ENCODE measurements at regions not wholly inside any gene's neighbourhood (a gene's known extent, or its start where the extent isn't known, plus 50 kb on each side); places are given as distances from the start of the nearest gene placed in this dataset.

- TF ChIP-seq TCF12 (IDR thresholded peaks at IDR 0.05; ENCODE audit: low read depth) (no peak), RAD21 (IDR thresholded peaks at IDR 0.05; ENCODE audit: low read depth) (no peak), CREB1 (IDR thresholded peaks at IDR 0.05; ENCODE audit: low read depth) (no peak)
These were observed 611.9 kb upstream of the ADAMTS5 start for GRCh38 chr21:27578741-27579265.

- TF ChIP-seq, protein P1, sequence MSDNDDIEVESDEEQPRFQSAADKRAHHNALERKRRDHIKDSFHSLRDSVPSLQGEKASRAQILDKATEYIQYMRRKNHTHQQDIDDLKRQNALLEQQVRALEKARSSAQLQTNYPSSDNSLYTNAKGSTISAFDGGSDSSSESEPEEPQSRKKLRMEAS (IDR thresholded peaks at IDR 0.05), result no peak
- TF ChIP-seq ZBTB7A (IDR thresholded peaks at IDR 0.05; ENCODE audit: low read depth) (no peak), REST (IDR thresholded peaks at IDR 0.05; ENCODE audit: low read depth) (no peak), CREB1 (IDR thresholded peaks at IDR 0.05; ENCODE audit: low read depth) (no peak)
These were observed 605.8 kb upstream of the ADAMTS5 start for GRCh38 chr21:27572696-27573095.

DNA sequence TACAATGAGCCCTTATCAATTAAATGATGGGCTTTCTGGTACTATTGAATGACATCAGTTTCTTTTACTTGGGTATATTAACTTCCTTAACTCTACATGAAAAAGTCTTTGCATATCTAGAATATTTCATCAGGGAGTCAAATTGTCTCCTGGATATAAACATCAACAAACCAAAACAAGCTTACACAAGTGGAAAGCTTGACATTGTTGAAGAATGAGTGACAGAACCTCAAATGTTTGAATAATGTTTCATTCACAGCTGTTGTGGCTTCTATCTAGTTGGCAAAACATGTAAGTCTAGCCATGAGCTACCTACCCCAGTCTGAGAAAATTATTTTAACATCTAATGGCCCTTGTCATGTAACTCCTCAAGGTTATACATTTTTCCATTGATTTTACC lies 604.8 kb upstream of the ADAMTS5 start:
- TF ChIP-seq CEBPB (IDR thresholded peaks at IDR 0.05) (no peak), YY1 (IDR thresholded peaks at IDR 0.05; ENCODE audit: low read depth) (no peak), RAD21 (IDR thresholded peaks at IDR 0.05; ENCODE audit: low read depth) (no peak), CREB1 (IDR thresholded peaks at IDR 0.05; ENCODE audit: low read depth) (no peak), EGR1 (IDR thresholded peaks at IDR 0.05) (no peak), NFIC (IDR thresholded peaks at IDR 0.05) (no peak), TEAD4 (IDR thresholded peaks at IDR 0.05) (no peak), TAF1 (IDR thresholded peaks at IDR 0.05; ENCODE audit: low read depth) (no peak), TCF12 (IDR thresholded peaks at IDR 0.05; ENCODE audit: low read depth) (no peak), REST (IDR thresholded peaks at IDR 0.05; ENCODE audit: low read depth) (no peak)
- TF ChIP-seq, protein P1 (IDR thresholded peaks at IDR 0.05), result no peak

GRCh38 chr21:27570306-27570868 lies 603.5 kb upstream of the ADAMTS5 start:
- TF ChIP-seq TCF12 (IDR thresholded peaks at IDR 0.05; ENCODE audit: low read depth) (no peak), TEAD4 (IDR thresholded peaks at IDR 0.05) (peak; percentile 25; the same call in 1 of the 2 replicates), EP300 (IDR thresholded peaks at IDR 0.05; ENCODE audit: borderline replicate concordance) (no peak), TAF1 (IDR thresholded peaks at IDR 0.05; ENCODE audit: low read depth) (no peak), FOXM1 (IDR thresholded peaks at IDR 0.05; ENCODE audit: borderline replicate concordance, low read depth) (no peak)

DNA sequence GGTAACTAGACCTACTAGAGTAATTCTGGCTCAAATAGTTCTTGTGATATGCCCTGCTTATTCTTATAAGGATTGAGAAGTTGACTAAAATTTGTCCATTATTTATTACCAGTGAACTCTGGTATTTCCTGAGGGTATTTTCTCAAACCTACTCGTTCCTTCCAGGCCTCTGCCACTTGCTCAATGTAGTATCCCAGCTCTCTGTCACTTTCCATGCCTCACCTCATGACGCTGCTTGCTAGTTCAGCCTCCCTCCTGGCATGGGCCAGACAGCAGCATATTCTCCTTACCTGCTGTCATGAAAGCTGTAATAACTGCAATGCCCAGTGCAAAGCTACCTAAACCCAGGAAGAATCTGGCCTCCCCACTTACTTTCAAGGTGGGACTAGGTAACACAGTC lies 602.9 kb upstream of the ADAMTS5 start:
- no peak for TF ChIP-seq CEBPB (IDR thresholded peaks at IDR 0.05)
- no peak for TF ChIP-seq USF1 (IDR thresholded peaks at IDR 0.05)
- TF ChIP-seq YY1 (IDR thresholded peaks at IDR 0.05; ENCODE audit: low read depth), result no peak
- TF ChIP-seq CREB1 (IDR thresholded peaks at IDR 0.05; ENCODE audit: low read depth), result no peak
- no peak for TF ChIP-seq TEAD4 (IDR thresholded peaks at IDR 0.05)
- no peak for TF ChIP-seq TAF1 (IDR thresholded peaks at IDR 0.05; ENCODE audit: low read depth)
- no peak for TF ChIP-seq ZBTB7A (IDR thresholded peaks at IDR 0.05; ENCODE audit: low read depth)
- TF ChIP-seq, protein P1 (IDR thresholded peaks at IDR 0.05), result no peak
- no peak for TF ChIP-seq TCF12 (IDR thresholded peaks at IDR 0.05; ENCODE audit: low read depth)
- TF ChIP-seq REST (IDR thresholded peaks at IDR 0.05; ENCODE audit: low read depth), result no peak

All from Ishikawa (cell line).